ENCODE measurements at regions not wholly inside any gene's neighbourhood (a gene's known extent, or its start where the extent isn't known, plus 50 kb on each side); places are given as distances from the start of the nearest gene placed in this dataset.

- Histone ChIP-seq H3K18ac (ENCODE audit: insufficient read length, low read depth, low read length) (no peak overlapping the region), H2BK120ac (ENCODE audit: low read depth, low read length, poor library complexity, severe bottlenecking) (no peak overlapping the region), H4K20me1 (ENCODE audit: control insufficient read depth, insufficient read depth, insufficient read length) (no peaks in the 10 kb centered on the region), H4K8ac (replicated peaks; ENCODE audit: insufficient read length, low read depth, low read length) (no peak overlapping the region), H3K27me3 (ENCODE audit: insufficient read depth, low read length) (no peaks in the 10 kb centered on the region), H3K4me2 (ENCODE audit: insufficient read depth, insufficient read length, low read length) (no peak overlapping the region), H2BK5ac (ENCODE audit: insufficient read length, low read length) (no peak overlapping the region), H2BK15ac (ENCODE audit: low read depth, low read length) (no peak overlapping the region), H2AK5ac (ENCODE audit: insufficient read length, low read length) (no peak overlapping the region), H3K79me2 (ENCODE audit: insufficient read depth, low read length) (no peaks in the 10 kb centered on the region), H3K56ac (ENCODE audit: insufficient read length, low read depth, low read length) (no peak overlapping the region), H3T11ph (ENCODE audit: low read length) (no peak overlapping the region), H4K91ac (ENCODE audit: insufficient read length, low read depth, low read length) (no peak overlapping the region), H4K5ac (ENCODE audit: insufficient read length, low read depth, low read length) (no peak overlapping the region), H3K23me2 (ENCODE audit: insufficient read length, low read depth, low read length, poor library complexity, severe bottlenecking) (no peaks in the 10 kb centered on the region), H3K23ac (ENCODE audit: insufficient read length, low read depth, low read length) (no peak overlapping the region), H3K79me1 (ENCODE audit: insufficient read depth, low read depth, low read length, poor library complexity, severe bottlenecking) (no peaks in the 10 kb centered on the region), H2AFZ (ENCODE audit: low read length) (no peak overlapping the region), H3K4me1 (ENCODE audit: insufficient read depth, low read length) (no peaks in the 10 kb centered on the region; the same call in 1 of the 2 replicates), H3K9ac (ENCODE audit: extremely low read depth, insufficient read length, low read length) (no peak overlapping the region), H3K14ac (ENCODE audit: insufficient read depth, low read length) (no peak overlapping the region), H3K4ac (ENCODE audit: low read depth, low read length) (no peak overlapping the region), H3K9me3 (ENCODE audit: control insufficient read depth, low read depth, low read length) (no peaks in the 10 kb centered on the region), H2BK20ac (ENCODE audit: low read depth, low read length, poor library complexity, severe bottlenecking) (no peak overlapping the region), H2BK12ac (ENCODE audit: insufficient read length, low read depth, low read length) (no peak overlapping the region), H3K27ac (ENCODE audit: insufficient read length, low read depth, low read length) (no peak overlapping the region)
- no peak for DNase-seq
- H3K27ac Mint-ChIP-seq: peak overlapping the region in 1 of 3 experiments; percentile 5; a peak in 1 of 7 replicates
- H3K4me1 Mint-ChIP-seq: peaks cover 36 to 41% of the 10 kb centered on the region in 2 experiments
- peaks cover 9 to 46% (median 42%) of the 10 kb centered on the region in 3 experiments for H3K36me3 Mint-ChIP-seq (ENCODE audit: insufficient read depth in 1 of 3, low read depth in 3 of 3)
- no peak for TF ChIP-seq CTCF (conservative IDR thresholded peaks at IDR 0.05)
- no peaks in the 10 kb centered on the region for H3K27me3 Mint-ChIP-seq (ENCODE audit: low read depth)
- H3K9me3 Mint-ChIP-seq: no peaks in the 10 kb centered on the region
- no peak overlapping the region for H3K4me3 Mint-ChIP-seq
Observed at GRCh38 chr6:144777249-144777648, 492.1 kb downstream of the UTRN start.

Data from H9 (cell line).